HUES6 (cell line): ENCODE measurements at regions not wholly inside any gene's neighbourhood (a gene's known extent, or its start where the extent isn't known, plus 50 kb on each side); places are given as distances from the start of the nearest gene placed in this dataset.

Source experiments
- H3K27ac ChIP-seq: 2 replicates; pipeline ENCODE4 v1.7.0; 2013; ENCODE audit warnings: low read depth, mild to moderate bottlenecking, low read length, inconsistent platforms
- H3K27me3 ChIP-seq: 2 replicates; pipeline ENCODE4 v1.6.1; 2013; ENCODE audit warnings: low read length; ENCODE audit not compliant: control insufficient read depth, insufficient read depth
- H3K36me3 ChIP-seq: 2 replicates; pipeline ENCODE4 v1.6.1; 2013; ENCODE audit warnings: low read length; ENCODE audit not compliant: control insufficient read depth, insufficient read depth
- H3K4me1 ChIP-seq: 2 replicates; pipeline ENCODE4 v1.6.1; 2013; ENCODE audit warnings: low read length; ENCODE audit not compliant: control insufficient read depth, insufficient read depth
- H3K4me3 ChIP-seq: 2 replicates; pipeline ENCODE4 v1.5.1; 2013; ENCODE audit warnings: low read depth, low read length
- H3K9ac ChIP-seq: one replicate; pipeline ENCODE4 v1.6.1; 2013; ENCODE audit warnings: mild to moderate bottlenecking, low read length
- H3K9me3 ChIP-seq: 2 replicates; pipeline ENCODE4 v1.6.1; 2013; ENCODE audit warnings: low read depth, low read length; ENCODE audit not compliant: control insufficient read depth, insufficient read depth

- H3K9ac ChIP-seq: no peak overlapping the region
- H3K9me3 ChIP-seq: peaks cover 10% of the 10 kb centered on the region
- peaks cover 8% of the 10 kb centered on the region; the same call in 1 of the 2 replicates for H3K27me3 ChIP-seq
- H3K4me1 ChIP-seq: peaks cover 14% of the 10 kb centered on the region
- H3K27ac ChIP-seq: no peak overlapping the region
- no peak overlapping the region for H3K4me3 ChIP-seq
- no peaks in the 10 kb centered on the region for H3K36me3 ChIP-seq
Observed at GRCh38 chr5:4233671-4234070, 638.0 kb downstream of the IRX1 start.

- Histone ChIP-seq H3K4me3 (no peak overlapping the region), H3K27ac (no peak overlapping the region), H3K27me3 (no peaks in the 10 kb centered on the region)
Observed at GRCh38 chr5:4243479-4244264, 648.0 kb downstream of the IRX1 start.

GRCh38 chr5:4244306-4244705 lies 648.7 kb downstream of the IRX1 start:
- no peaks in the 10 kb centered on the region for H3K9me3 ChIP-seq
- H3K4me1 ChIP-seq: no peaks in the 10 kb centered on the region
- H3K27ac ChIP-seq: no peak overlapping the region
- no peak overlapping the region for H3K4me3 ChIP-seq
- no peaks in the 10 kb centered on the region for H3K36me3 ChIP-seq
- no peaks in the 10 kb centered on the region for H3K27me3 ChIP-seq
- H3K9ac ChIP-seq: no peak overlapping the region

More at GRCh38 chr5:4243479-4244264, 648.0 kb downstream of the IRX1 start:
- H3K36me3 ChIP-seq: no peaks in the 10 kb centered on the region
- no peaks in the 10 kb centered on the region for H3K4me1 ChIP-seq
- H3K9me3 ChIP-seq: no peaks in the 10 kb centered on the region
- no peak overlapping the region for H3K9ac ChIP-seq

- no peak overlapping the region for H3K4me3 ChIP-seq
- no peak overlapping the region for H3K9ac ChIP-seq
- H3K27me3 ChIP-seq: no peaks in the 10 kb centered on the region
- no peak overlapping the region for H3K27ac ChIP-seq
- H3K9me3 ChIP-seq: no peaks in the 10 kb centered on the region
- no peaks in the 10 kb centered on the region for H3K36me3 ChIP-seq
- H3K4me1 ChIP-seq: no peaks in the 10 kb centered on the region
Observed at GRCh38 chr5:4245076-4245475, 649.4 kb downstream of the IRX1 start.

- Histone ChIP-seq H3K4me3 (no peak overlapping the region), H3K36me3 (no peaks in the 10 kb centered on the region), H3K27ac (no peak overlapping the region), H3K4me1 (no peaks in the 10 kb centered on the region), H3K9me3 (no peaks in the 10 kb centered on the region), H3K9ac (no peak overlapping the region), H3K27me3 (no peaks in the 10 kb centered on the region)
Observed at GRCh38 chr5:4245511-4245910, 649.9 kb downstream of the IRX1 start.

- no peak overlapping the region for H3K4me3 ChIP-seq
- H3K27me3 ChIP-seq: no peaks in the 10 kb centered on the region
- H3K27ac ChIP-seq: no peak overlapping the region
- H3K4me1 ChIP-seq: no peaks in the 10 kb centered on the region
- H3K36me3 ChIP-seq: no peaks in the 10 kb centered on the region
- H3K9ac ChIP-seq: no peak overlapping the region
- no peaks in the 10 kb centered on the region for H3K9me3 ChIP-seq
Observed at GRCh38 chr5:4246447-4246846, 650.8 kb downstream of the IRX1 start.

GRCh38 chr5:4250254-4250653 lies 654.6 kb downstream of the IRX1 start:
- H3K4me1 ChIP-seq: no peaks in the 10 kb centered on the region
- H3K4me3 ChIP-seq: no peak overlapping the region
- H3K9ac ChIP-seq: no peak overlapping the region
- H3K27me3 ChIP-seq: no peaks in the 10 kb centered on the region
- no peaks in the 10 kb centered on the region for H3K9me3 ChIP-seq
- H3K36me3 ChIP-seq: no peaks in the 10 kb centered on the region
- no peak overlapping the region for H3K27ac ChIP-seq

GRCh38 chr5:4252385-4252784 lies 656.8 kb downstream of the IRX1 start:
- H3K36me3 ChIP-seq: no peaks in the 10 kb centered on the region
- H3K9me3 ChIP-seq: no peaks in the 10 kb centered on the region
- H3K27me3 ChIP-seq: no peaks in the 10 kb centered on the region
- H3K27ac ChIP-seq: no peak overlapping the region
- H3K9ac ChIP-seq: no peak overlapping the region
- H3K4me3 ChIP-seq: no peak overlapping the region
- H3K4me1 ChIP-seq: no peaks in the 10 kb centered on the region

GRCh38 chr5:4254736-4255135 lies 659.1 kb downstream of the IRX1 start:
- Histone ChIP-seq H3K27me3 (no peaks in the 10 kb centered on the region), H3K4me1 (no peaks in the 10 kb centered on the region), H3K9me3 (no peaks in the 10 kb centered on the region), H3K27ac (no peak overlapping the region), H3K36me3 (no peaks in the 10 kb centered on the region), H3K4me3 (no peak overlapping the region), H3K9ac (no peak overlapping the region)

GRCh38 chr5:4255441-4255840 lies 659.8 kb downstream of the IRX1 start:
- Histone ChIP-seq H3K27me3 (no peaks in the 10 kb centered on the region), H3K9me3 (no peaks in the 10 kb centered on the region), H3K27ac (no peak overlapping the region), H3K4me3 (no peak overlapping the region), H3K36me3 (no peaks in the 10 kb centered on the region), H3K4me1 (no peaks in the 10 kb centered on the region), H3K9ac (no peak overlapping the region)

GRCh38 chr5:4258170-4258569 lies 662.5 kb downstream of the IRX1 start:
- Histone ChIP-seq H3K27ac (no peak overlapping the region), H3K9ac (no peak overlapping the region), H3K4me1 (no peaks in the 10 kb centered on the region)

More at GRCh38 chr5:4258170-4258569, 662.5 kb downstream of the IRX1 start:
- no peaks in the 10 kb centered on the region for H3K27me3 ChIP-seq
- H3K4me3 ChIP-seq: no peak overlapping the region
- H3K9me3 ChIP-seq: no peaks in the 10 kb centered on the region
- no peaks in the 10 kb centered on the region for H3K36me3 ChIP-seq
